Gastrocnemius medialis (tissue), 4 donors: ENCODE measurements at regions not wholly inside any gene's neighbourhood (a gene's known extent, or its start where the extent isn't known, plus 50 kb on each side); places are given as distances from the start of the nearest gene placed in this dataset.

Source experiments
- ATAC-seq, 2 donors: fragments of 150-250 bp; one replicate each; pipeline ENCODE4 v1.9.1; 2016
- DNase-seq, 2 donors: peaks; one replicate each; pipeline ENCODE4 v3.0.0-alpha.2; 2019
- H3K27ac ChIP-seq, 4 donors: fragments of 200-600 bp; sonication (generic); 1 replicate in 1 of 4; 2 replicates in 3 of 4; pipeline ENCODE4 v1.5.1; 2016 to 2018; ENCODE audit warnings: mild to moderate bottlenecking in 2 of 4, moderate library complexity in 1 of 4
- H3K27me3 ChIP-seq, 3 donors: fragments of 200-600 bp; sonication (generic) in 2 of 3; 1 replicate in 1 of 3; 2 replicates in 2 of 3; pipeline versions ENCODE4 v1.5.1 to v1.6.0; 2016 to 2019; ENCODE audit warnings: mild to moderate bottlenecking in 1 of 3, moderate library complexity in 1 of 3
- H3K36me3 ChIP-seq, 2 donors: fragments of 200-600 bp; sonication (generic) in 1 of 2; one replicate each; pipeline ENCODE4 v1.5.1; 2017 to 2018
- H3K4me1 ChIP-seq, 2 donors: fragments of 200-600 bp; sonication (generic) in 1 of 2; one replicate each; pipeline ENCODE4 v1.5.1; 2016 to 2017; ENCODE audit warnings: mild to moderate bottlenecking in 2 of 2
- H3K4me3 ChIP-seq, 4 donors: fragments of 200-600 bp; sonication (generic) in 3 of 4; 1 replicate in 1 of 4; 2 replicates in 3 of 4; pipeline ENCODE4 v1.5.1; 2016 to 2019; ENCODE audit warnings: mild to moderate bottlenecking in 2 of 4
- H3K9me3 ChIP-seq, 3 donors: fragments of 200-600 bp; sonication (generic) in 2 of 3; 1 replicate in 1 of 3; 2 replicates in 2 of 3; pipeline ENCODE4 v1.5.1; 2016 to 2019
- POLR2A ChIP-seq, 2 donors: fragments of 450-650 bp; IDR thresholded peaks; one replicate each; pipeline ENCODE4 v1.6.1; 2017; ENCODE audit warnings: antibody characterized with exemption in 2 of 2, mild to moderate bottlenecking in 2 of 2, moderate library complexity in 2 of 2
- in situ Hi-C, 4 donors: fragments of 200-750 bp; cut with MboI; loops; one replicate each; pipeline versions ENCODE4 v1.15.0 to v1.8.0; 2017; ENCODE audit warnings: low sequenced_read_pairs in 4 of 4
- intact Hi-C: fragments of 100-400 bp; cut with DNase I; formaldehyde crosslinking; loops from one replicate; pipeline ENCODE4 v1.15.1; 2023; ENCODE audit warnings: low total_unique reads
- TF ChIP-seq, protein P1 (sequence below), 5 experiments: fragments of 450-650 bp in 3 of 5; fragments of 200-600 bp in 2 of 5; sonication (generic) in 2 of 5; IDR thresholded peaks in 4 of 5; conservative IDR thresholded peaks in 1 of 5; 1 replicate in 4 of 5; 2 replicates in 1 of 5; pipeline ENCODE4 v1.5.1; 2016 to 2019; ENCODE audit warnings: antibody characterized with exemption in 5 of 5, mild to moderate bottlenecking in 3 of 5, moderate library complexity in 3 of 5

DNA sequence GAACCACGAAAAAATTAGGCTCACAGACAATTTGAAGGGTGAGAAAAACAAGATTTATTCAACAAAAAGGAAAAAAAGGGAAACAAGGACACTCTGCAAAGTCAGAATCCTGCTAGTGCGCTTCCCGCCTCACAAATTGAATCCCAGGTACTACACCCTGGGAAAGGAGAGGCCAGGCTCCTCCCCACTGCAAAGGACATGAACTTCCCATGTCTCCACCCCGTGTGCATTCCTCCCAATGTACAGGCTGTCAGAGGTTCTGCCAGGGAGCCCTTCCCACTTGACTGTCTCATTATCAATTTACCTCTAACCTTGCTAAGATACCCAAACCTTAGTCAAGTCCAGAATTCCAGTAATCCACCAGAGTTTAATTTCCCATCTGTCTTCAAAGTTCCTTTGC is 70.4 kb upstream of the CDK1 start:
- H3K4me1 ChIP-seq: no peaks in the 10 kb centered on the region
- in situ Hi-C loops (no loop called here), intact Hi-C loops (no loop called here)
- ATAC-seq (no peak), DNase-seq (no peak)
- no peak overlapping the region for H3K27ac ChIP-seq
- H3K4me3 ChIP-seq: no peak overlapping the region
- TF ChIP-seq POLR2A (IDR thresholded peaks at IDR 0.05): no peak
- TF ChIP-seq, protein P1, sequence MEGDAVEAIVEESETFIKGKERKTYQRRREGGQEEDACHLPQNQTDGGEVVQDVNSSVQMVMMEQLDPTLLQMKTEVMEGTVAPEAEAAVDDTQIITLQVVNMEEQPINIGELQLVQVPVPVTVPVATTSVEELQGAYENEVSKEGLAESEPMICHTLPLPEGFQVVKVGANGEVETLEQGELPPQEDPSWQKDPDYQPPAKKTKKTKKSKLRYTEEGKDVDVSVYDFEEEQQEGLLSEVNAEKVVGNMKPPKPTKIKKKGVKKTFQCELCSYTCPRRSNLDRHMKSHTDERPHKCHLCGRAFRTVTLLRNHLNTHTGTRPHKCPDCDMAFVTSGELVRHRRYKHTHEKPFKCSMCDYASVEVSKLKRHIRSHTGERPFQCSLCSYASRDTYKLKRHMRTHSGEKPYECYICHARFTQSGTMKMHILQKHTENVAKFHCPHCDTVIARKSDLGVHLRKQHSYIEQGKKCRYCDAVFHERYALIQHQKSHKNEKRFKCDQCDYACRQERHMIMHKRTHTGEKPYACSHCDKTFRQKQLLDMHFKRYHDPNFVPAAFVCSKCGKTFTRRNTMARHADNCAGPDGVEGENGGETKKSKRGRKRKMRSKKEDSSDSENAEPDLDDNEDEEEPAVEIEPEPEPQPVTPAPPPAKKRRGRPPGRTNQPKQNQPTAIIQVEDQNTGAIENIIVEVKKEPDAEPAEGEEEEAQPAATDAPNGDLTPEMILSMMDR (IDR thresholded peaks at IDR 0.05 in 4 of 5, conservative IDR thresholded peaks at IDR 0.05 in 1 of 5): no peak
- H3K9me3 ChIP-seq: no peaks in the 10 kb centered on the region
- H3K36me3 ChIP-seq: no peaks in the 10 kb centered on the region
- H3K27me3 ChIP-seq: no peaks in the 10 kb centered on the region

- intact Hi-C loops (no loop called here), in situ Hi-C loops (no loop called here)
- no peak overlapping the region for H3K4me3 ChIP-seq
- no peaks in the 10 kb centered on the region for H3K36me3 ChIP-seq
- H3K27ac ChIP-seq: no peak overlapping the region
- DNase-seq (no peak), ATAC-seq (no peak)
- H3K9me3 ChIP-seq: no peaks in the 10 kb centered on the region
- H3K27me3 ChIP-seq: no peaks in the 10 kb centered on the region
- no peak for TF ChIP-seq POLR2A (IDR thresholded peaks at IDR 0.05)
- TF ChIP-seq, protein P1 (IDR thresholded peaks at IDR 0.05 in 4 of 5, conservative IDR thresholded peaks at IDR 0.05 in 1 of 5): no peak
- H3K4me1 ChIP-seq: no peaks in the 10 kb centered on the region
These were observed 72.1 kb upstream of the CDK1 start for GRCh38 chr10:60706146-60706545.

DNA sequence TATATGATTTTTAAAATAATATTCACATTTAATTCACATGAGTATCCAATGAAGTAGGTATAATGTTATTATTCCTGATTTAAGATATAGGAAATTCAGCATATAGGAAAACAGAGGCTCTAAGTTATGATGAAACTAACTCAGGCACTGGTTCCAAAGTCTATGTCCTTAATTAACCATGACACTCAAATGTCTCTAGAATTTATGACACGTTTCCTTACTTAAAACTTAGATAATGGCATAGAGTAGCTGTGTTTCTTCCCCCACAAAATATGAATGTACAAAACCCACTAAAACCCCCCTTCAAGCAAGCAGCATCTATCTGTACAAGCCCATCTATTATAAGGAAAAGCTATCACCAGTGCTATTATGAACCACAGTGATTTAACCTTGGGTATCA is 72.9 kb upstream of the CDK1 start:
- DNase-seq: no peak
- Histone ChIP-seq H3K9me3 (no peaks in the 10 kb centered on the region), H3K27me3 (no peaks in the 10 kb centered on the region), H3K4me3 (no peak overlapping the region), H3K36me3 (no peaks in the 10 kb centered on the region), H3K27ac (no peak overlapping the region), H3K4me1 (no peaks in the 10 kb centered on the region)
- TF ChIP-seq POLR2A (IDR thresholded peaks at IDR 0.05): no peak
- TF ChIP-seq, protein P1 (IDR thresholded peaks at IDR 0.05 in 4 of 5, conservative IDR thresholded peaks at IDR 0.05 in 1 of 5): no peak
- no peak for ATAC-seq
- in situ Hi-C loops (no loop called here), intact Hi-C loops (no loop called here)

DNA sequence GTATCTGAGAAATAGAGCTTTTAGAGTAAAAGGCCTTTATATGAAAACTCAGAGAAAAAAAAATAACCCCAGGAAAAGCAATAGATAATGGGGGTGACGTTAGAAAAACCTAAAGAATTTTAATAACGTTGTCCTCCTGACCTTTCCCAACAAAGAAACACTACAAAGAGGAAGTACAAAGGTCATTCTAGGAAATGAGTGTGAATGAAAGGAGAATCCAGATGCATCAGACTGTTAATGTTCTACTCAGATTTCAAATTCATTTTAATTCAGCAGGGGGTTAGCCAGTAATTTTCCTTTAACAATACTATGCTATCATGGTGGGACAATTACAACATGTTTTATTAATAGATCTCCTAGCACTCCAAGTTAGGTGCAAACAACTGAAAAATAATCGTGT is 73.8 kb upstream of the CDK1 start:
- H3K27me3 ChIP-seq: no peaks in the 10 kb centered on the region
- in situ Hi-C loops: no loop called here
- no peaks in the 10 kb centered on the region for H3K9me3 ChIP-seq
- H3K27ac ChIP-seq: no peak overlapping the region
- intact Hi-C loops: no loop called here
- H3K36me3 ChIP-seq: no peaks in the 10 kb centered on the region
- no peak for DNase-seq
- no peak for TF ChIP-seq POLR2A (IDR thresholded peaks at IDR 0.05)
- TF ChIP-seq, protein P1 (IDR thresholded peaks at IDR 0.05 in 4 of 5, conservative IDR thresholded peaks at IDR 0.05 in 1 of 5): no peak
- H3K4me3 ChIP-seq: no peak overlapping the region
- no peaks in the 10 kb centered on the region for H3K4me1 ChIP-seq
- ATAC-seq: no peak

GRCh38 chr10:60703266-60704041 is 74.8 kb upstream of the CDK1 start:
- DNase-seq (no peak), ATAC-seq (no peak)
- Histone ChIP-seq H3K27ac (no peak overlapping the region), H3K9me3 (no peaks in the 10 kb centered on the region), H3K4me1 (no peaks in the 10 kb centered on the region), H3K4me3 (no peak overlapping the region), H3K27me3 (no peaks in the 10 kb centered on the region), H3K36me3 (no peaks in the 10 kb centered on the region)
- TF ChIP-seq POLR2A (IDR thresholded peaks at IDR 0.05): no peak
- TF ChIP-seq, protein P1 (IDR thresholded peaks at IDR 0.05 in 4 of 5, conservative IDR thresholded peaks at IDR 0.05 in 1 of 5): no peak
- in situ Hi-C loops (no loop called here), intact Hi-C loops (no loop called here)
